ENCODE measurements at regions not wholly inside any gene's neighbourhood (a gene's known extent, or its start where the extent isn't known, plus 50 kb on each side); places are given as distances from the start of the nearest gene placed in this dataset.

DNA sequence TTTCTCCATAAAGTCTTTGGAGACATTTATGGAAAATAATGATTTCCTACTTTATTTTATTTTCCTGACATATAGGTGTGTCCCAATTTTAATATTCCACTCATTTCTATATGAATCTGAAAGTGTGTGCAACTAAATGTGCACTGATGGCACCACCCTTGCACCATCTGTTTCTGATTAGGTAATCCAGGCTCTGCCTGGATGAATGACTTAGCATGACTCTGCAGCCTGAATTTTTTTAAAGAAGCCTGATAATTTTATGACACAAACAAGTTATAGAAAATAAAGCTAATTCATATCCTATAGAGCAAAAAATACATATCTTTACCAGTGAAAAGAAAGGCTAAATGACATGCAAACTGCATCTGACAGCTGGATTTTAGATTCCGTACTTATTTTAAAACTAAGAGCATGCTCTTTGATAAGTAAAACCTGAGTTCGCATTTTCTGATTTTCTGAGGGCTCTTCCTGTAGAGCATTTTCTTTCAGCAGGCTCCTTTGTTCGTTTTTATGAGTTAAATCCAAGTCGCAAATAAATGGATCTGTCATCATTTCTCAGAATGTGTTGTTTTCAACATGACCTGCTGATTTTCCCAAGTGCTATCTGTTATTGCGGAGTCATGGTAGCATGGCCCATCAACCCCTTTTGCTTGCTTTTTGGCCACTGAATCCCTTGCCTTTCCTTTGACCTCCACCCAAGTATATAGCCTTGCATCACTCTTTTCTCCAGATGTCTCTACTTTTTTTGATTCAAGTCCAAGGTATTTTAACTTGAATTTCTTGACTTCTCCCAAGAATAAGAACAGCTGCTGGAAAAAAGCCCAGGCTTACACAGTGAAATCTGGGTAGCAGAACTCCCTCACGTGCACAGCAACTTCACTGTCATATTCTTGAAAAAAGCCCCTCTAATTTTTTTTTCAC is 52.8 kb upstream of the LYPLAL1 start:
- peak; percentile 34 for DNase-seq

DNA sequence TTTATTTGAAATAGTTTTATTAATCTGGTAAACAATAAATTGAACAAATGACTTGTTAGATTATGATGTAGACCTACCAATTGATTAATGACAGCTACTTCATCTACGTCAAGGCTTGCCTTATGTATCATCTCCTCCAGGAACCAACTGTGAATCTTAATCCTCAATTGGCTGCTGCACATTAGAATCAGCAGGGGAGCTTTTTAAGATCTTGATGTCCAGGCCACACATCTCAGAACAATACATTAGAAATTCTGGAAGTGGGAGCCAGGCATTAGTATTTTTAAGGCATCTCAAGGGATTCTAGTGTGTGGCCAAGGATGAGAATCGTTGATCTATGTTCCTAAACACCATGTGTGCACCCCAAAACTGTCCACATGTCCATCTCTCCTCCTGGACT is 52.0 kb upstream of the LYPLAL1 start:
- no peak for DNase-seq

DNA sequence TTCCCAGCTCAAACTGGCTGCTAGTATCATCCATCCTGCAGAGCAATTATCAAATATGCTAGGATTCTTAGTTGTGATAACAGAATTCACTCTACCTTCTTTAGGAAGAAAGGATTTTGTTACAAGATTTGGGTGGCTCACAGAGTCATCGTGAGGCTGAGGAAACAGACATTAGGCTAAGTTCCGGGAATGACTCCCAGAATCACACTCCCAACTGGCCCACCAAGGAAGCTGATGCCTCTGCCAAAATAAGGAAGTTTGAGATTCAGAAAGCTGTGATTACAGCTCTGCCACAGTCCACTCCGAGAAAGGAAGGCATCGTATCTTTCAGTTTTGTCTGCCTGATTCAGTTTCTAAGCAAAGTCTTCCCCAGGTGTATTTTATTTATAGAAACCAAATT is 50.6 kb upstream of the LYPLAL1 start:
- DNase-seq, result no peak
